Hematopoietic multipotent progenitor cell treated with erythropoietin and hydrocortisone succinate and interleukin-3 and kit ligand, for 8 days (in vitro differentiated cells): ENCODE measurements at regions not wholly inside any gene's neighbourhood (a gene's known extent, or its start where the extent isn't known, plus 50 kb on each side); places are given as distances from the start of the nearest gene placed in this dataset.
"Not testable (repeated sequence)": the region's sequence is repeated elsewhere in the genome, so short reads cannot be mapped to it uniquely, and the experiment has no call there.

Source experiments
- DNase-seq: peaks from one replicate; pipeline ENCODE4 v3.0.0-alpha.2; 2015

GRCh38 chr1:9469882-9470281 lies 69.4 kb upstream of the SLC25A33 start:
- not testable (repeated sequence) for DNase-seq

- no peak for DNase-seq
These were observed 67.6 kb upstream of the SLC25A33 start for GRCh38 chr1:9471679-9472078.

- no peak for DNase-seq
These were observed 66.8 kb upstream of the SLC25A33 start for GRCh38 chr1:9472386-9473031.

GRCh38 chr1:9473032-9473807 lies 66.0 kb upstream of the SLC25A33 start:
- no peak for DNase-seq

- DNase-seq = no peak
These were observed 64.1 kb upstream of the SLC25A33 start for GRCh38 chr1:9475061-9475627.

- no peak for DNase-seq
These were observed 62.3 kb upstream of the SLC25A33 start for GRCh38 chr1:9476790-9477463.

- no peak for DNase-seq
These were observed 61.7 kb upstream of the SLC25A33 start for GRCh38 chr1:9477535-9477934.

- DNase-seq = no peak
These were observed 61.2 kb upstream of the SLC25A33 start for GRCh38 chr1:9478021-9478420.

- no peak for DNase-seq
These were observed 58.2 kb upstream of the SLC25A33 start for GRCh38 chr1:9481048-9481447.

- no peak for DNase-seq
These were observed 56.9 kb upstream of the SLC25A33 start for GRCh38 chr1:9482403-9482802.

- no peak for DNase-seq
These were observed 56.3 kb upstream of the SLC25A33 start for GRCh38 chr1:9482816-9483572.

GRCh38 chr1:9486466-9487140 lies 52.7 kb upstream of the SLC25A33 start:
- DNase-seq = no peak
